ENCODE measurements at regions not wholly inside any gene's neighbourhood (a gene's known extent, or its start where the extent isn't known, plus 50 kb on each side); places are given as distances from the start of the nearest gene placed in this dataset.

DNA sequence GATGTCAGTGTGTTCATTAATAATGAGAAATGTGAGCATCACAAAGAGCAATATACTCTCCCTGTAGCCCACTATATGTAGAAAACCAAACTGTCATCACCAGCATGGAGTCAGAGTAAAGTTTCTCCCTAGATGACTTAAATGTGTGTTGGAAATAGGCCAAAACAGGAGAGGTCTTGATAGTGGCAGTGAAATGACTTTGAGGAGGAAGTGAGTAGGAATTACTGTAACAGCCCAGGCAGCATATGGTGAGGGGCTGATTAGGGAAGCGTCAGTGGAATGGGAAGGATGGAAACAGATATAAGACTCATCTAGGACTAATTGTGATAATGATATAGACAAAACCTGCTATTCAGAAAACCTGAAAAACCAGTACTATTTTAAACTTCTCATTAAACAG lies 83.9 kb downstream of the ATXN3L start:
- no peak for TF ChIP-seq EZH2phosphoT487 (IDR thresholded peaks at IDR 0.05; ENCODE audit: borderline replicate concordance)
- TF ChIP-seq, protein P1, sequence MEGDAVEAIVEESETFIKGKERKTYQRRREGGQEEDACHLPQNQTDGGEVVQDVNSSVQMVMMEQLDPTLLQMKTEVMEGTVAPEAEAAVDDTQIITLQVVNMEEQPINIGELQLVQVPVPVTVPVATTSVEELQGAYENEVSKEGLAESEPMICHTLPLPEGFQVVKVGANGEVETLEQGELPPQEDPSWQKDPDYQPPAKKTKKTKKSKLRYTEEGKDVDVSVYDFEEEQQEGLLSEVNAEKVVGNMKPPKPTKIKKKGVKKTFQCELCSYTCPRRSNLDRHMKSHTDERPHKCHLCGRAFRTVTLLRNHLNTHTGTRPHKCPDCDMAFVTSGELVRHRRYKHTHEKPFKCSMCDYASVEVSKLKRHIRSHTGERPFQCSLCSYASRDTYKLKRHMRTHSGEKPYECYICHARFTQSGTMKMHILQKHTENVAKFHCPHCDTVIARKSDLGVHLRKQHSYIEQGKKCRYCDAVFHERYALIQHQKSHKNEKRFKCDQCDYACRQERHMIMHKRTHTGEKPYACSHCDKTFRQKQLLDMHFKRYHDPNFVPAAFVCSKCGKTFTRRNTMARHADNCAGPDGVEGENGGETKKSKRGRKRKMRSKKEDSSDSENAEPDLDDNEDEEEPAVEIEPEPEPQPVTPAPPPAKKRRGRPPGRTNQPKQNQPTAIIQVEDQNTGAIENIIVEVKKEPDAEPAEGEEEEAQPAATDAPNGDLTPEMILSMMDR (conservative IDR thresholded peaks at IDR 0.05; ENCODE audit: low read length), result no peak

All from Loucy (cell line).